GM19452 (cell line): ENCODE measurements at regions not wholly inside any gene's neighbourhood (a gene's known extent, or its start where the extent isn't known, plus 50 kb on each side); places are given as distances from the start of the nearest gene placed in this dataset.
"Not testable (repeated sequence)": the region's sequence is repeated elsewhere in the genome, so short reads cannot be mapped to it uniquely, and the experiment has no call there.

Source experiments
- ATAC-seq: cut with Tn5 transposase; IDR thresholded peaks from one replicate; pipeline ENCODE4 v1.9.1; 2021; ENCODE audit not compliant: unreplicated experiment

DNA sequence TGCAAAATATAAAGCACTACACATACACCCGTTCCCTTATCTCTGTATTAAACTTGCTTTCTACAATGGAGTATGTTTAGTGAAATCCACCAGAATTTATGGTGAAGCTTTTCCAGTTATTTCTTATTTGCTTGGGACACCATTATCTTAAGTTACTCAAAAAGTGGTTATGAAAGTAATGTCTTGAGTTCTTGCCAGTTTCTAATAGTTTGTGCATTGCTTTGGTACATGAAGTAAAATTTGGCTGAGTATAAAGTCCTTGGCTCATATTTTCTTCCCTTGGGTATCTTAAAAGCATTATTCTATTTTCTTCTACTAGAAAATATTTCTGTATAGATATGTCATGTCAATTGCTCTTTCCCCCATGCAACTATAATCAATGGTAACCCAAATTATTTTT is 85.2 kb downstream of the POLR1F start:
- no peak for ATAC-seq

DNA sequence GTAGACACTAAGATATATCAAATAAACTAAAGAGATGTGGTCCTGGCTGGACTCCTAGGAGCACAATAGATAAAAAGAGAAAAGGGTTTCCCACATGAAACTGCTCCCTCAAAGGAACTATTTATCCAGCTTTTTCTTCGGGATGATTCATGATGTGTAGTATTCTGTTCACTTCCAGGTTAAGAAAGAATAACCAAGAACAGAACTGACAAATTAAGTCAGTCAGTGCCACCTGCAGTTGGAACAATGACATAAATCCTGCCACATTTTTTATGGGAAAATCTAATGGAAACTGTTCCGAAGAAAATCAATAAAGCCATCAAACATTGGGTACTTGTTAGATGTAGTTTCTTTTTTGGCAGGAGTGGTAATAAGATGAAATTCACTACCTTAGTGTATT is 87.1 kb downstream of the POLR1F start:
- no peak for ATAC-seq

GRCh38 chr7:19620470-19620869 is 88.4 kb downstream of the POLR1F start:
- no peak for ATAC-seq

- ATAC-seq = no peak
Observed at GRCh38 chr7:19619122-19619521, 89.7 kb downstream of the POLR1F start.

- ATAC-seq = no peak
Observed at GRCh38 chr7:19617901-19618300, 90.9 kb downstream of the POLR1F start.

GRCh38 chr7:19610194-19610943 is 98.5 kb downstream of the POLR1F start:
- no peak for ATAC-seq

DNA sequence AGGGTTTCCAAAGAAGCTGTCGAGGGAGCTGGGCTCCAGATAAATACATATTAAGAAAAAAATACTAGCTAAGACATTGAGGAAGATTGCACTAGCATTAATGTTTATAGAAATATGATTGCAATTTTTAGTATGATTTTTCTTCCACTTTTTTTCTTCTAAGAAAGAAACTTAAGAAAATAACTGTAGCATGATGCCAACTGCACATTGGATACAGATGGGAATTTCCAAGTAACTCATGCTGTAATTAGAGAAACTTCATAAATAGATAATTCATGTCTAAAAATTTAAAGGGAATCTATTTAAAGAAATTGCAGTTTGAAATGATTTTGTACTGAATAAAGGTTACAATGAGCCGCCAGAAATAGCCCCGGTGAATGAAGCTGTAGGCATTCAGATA is 119.4 kb downstream of the POLR1F start:
- ATAC-seq = no peak

DNA sequence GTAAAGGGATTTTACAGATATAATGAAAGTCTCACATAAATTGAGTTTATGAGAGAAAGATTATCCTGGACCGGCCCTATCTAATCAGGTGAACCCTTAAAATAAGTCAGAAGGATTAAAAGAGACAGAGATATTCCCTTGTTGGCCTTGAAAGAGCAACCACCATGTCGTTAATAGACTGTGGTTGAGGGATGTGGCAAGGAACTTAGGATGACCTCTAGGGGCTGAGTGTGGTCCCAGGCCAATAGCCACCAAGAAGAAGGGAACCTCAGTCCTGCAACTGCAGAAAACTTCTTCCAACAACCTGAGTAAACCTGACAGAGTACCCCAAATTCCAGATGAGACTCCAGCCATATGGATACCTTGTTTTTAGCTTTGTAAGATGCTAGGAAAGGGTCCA is 121.5 kb downstream of the POLR1F start:
- ATAC-seq = no peak

- ATAC-seq = no peak
Observed at GRCh38 chr7:19585761-19586160, 123.1 kb downstream of the POLR1F start.

GRCh38 chr7:19575909-19576557 is 132.8 kb downstream of the POLR1F start:
- ATAC-seq = no peak

DNA sequence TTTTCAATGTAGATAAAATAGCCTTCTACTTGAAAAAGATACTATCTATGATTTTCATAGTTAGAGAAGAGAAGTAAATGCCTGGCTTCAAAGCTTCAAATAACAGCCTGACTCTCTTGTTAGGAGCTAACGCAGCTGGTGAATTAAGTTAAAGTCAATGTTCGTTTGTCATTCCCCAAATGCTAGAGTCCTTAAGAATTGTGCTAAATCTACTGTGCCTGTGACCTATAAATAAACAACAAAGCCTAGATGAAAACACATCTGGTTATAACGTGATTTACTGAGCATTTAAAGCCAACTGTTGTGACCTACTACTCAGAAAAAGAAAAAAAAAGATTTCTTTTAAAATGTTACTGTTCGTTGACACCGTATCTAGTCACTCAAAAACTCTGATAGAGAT is 134.7 kb downstream of the POLR1F start:
- no peak for ATAC-seq

DNA sequence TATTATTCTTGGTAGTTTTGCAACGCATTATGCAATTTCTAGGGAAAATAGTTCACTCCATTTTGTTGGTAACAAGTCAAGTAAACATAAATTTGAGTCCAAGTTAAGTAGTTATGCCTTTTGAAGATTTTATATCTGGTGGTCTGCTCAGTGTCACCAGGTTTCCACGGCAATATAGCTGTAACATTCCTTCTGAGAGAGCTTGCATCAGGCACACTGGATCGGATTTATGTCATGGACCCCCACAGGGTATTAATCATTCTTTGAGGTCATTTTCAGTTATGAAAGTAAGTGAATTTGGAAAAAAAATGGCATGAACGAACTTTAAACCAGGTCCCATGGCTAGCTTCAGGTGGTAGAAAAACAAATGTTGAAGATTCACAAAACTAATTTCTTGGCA is 136.3 kb downstream of the POLR1F start:
- ATAC-seq = no peak

DNA sequence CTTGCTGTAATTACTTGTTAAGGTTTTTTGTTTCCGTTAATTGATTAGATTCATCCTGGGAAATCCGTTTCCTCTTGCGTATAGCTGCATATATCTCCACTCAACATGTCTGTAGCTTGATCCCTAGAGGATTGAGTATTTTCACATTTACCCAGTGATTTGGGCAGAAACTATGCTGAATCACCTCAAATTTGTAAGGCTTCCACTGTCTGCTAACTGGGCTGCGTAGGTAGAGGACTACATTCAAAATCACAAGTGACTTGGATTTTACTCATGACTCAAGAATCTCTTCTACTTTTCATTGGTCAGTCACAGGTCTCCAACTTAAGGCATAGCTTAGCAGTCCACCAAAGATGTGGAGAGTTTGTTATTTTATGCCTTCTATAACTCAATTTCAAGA is 141.8 kb downstream of the POLR1F start:
- ATAC-seq = no peak

DNA sequence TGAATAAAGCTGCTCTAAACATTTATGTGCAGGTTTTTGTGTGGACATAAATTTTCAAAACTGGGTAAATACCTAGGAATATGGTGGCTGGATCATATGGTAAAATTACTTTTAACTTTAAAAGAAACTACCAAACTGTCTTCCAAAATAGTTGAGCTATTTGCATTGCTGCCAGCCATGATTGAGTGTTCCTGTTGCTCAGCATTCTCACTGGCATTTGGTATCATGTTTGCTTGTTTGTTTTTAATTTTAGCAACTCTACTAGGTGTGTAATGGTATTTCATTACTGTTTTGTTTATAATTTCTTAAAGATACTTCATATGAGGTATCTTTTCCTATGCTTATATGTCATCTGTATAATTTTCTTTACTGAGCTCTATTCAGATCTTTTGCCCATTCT is 143.2 kb downstream of the POLR1F start:
- no peak for ATAC-seq

DNA sequence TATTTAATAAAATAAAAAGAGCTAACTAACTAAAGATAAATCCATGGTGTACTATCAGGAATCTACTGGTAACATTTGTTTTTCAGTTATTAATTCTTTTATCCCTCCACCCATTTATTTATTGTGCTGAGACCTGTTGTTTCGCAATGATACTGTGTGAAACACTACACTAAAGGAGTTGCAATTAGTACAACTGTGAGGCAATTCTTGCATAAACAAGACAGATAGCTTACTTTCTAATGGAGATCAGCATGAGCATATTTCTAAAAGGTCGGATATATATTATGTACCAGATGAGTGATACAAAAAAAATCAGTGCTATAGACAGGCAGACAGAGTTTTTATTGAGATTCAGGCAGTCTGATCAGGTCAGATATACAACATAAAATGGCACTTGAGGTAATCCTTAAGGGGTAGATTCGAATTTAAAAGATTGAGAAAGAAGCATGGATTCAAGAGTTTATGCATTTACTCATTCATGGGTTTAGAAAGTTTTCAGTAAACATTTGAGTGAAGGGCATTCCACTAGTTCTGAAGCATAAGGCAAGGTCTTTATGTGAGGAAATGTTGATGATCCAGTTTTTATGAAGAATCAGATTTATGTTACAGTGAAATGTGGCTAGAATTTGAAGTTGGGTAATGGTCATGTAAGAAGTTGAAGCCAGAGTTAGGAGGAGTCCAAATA is 147.6 kb downstream of the POLR1F start:
- no peak for ATAC-seq

DNA sequence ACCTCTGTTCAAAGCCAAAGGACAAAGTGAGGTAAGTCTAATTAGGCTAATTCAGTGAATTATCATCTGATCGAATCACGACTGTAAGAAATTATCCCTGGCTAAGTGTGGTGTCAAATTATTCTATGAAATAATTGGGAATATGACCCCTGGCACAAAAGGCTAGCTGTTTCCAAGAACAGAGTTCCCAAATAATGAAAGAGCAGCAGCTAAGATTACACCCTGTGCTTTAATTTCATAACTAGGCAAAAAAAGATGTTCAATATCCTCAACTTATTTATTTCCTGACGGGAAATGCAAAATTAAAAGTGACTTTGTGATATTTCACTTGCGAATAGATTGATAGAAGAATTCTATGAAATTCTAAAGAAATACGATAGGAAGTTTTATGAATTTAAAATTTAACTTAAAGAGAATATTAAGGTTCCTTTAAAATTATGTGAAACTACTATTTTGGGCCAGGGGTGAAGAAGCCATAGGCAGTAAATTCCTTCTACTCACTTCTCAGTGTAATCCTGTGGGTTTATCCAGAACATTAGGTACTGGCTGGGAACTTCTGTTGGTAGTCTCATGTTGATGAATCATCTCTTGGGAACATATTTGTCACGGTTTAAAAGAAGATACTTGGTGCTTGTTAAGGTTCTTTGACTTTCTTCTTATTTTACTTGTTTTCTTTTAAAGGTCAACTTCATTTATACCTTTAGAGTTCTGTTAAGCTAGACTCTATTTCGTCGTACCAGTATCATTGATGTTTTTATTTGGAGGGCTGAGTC is 148.5 kb downstream of the POLR1F start:
- ATAC-seq = no peak

- no peak for ATAC-seq
Observed at GRCh38 chr7:19558527-19558926, 150.3 kb downstream of the POLR1F start.

- no peak for ATAC-seq
Observed at GRCh38 chr7:19557726-19558465, 150.9 kb downstream of the POLR1F start.

GRCh38 chr7:19554581-19554980 is 154.3 kb downstream of the POLR1F start:
- ATAC-seq = no peak

- no peak for ATAC-seq
Observed at GRCh38 chr7:19552576-19552975, 156.3 kb downstream of the POLR1F start.

GRCh38 chr7:19549246-19549645 is 159.6 kb downstream of the POLR1F start:
- ATAC-seq = not testable (repeated sequence)
